Thyroid gland (tissue), 4 donors: ENCODE measurements at regions not wholly inside any gene's neighbourhood (a gene's known extent, or its start where the extent isn't known, plus 50 kb on each side); places are given as distances from the start of the nearest gene placed in this dataset.
"Not testable (repeated sequence)": the region's sequence is repeated elsewhere in the genome, so short reads cannot be mapped to it uniquely, and the experiment has no call there.

Experiments
- CTCF ChIP-seq, 6 experiments: fragments of 200-600 bp in 3 of 6; fragments of 450-650 bp in 3 of 6; sonication (generic) in 3 of 6; IDR thresholded peaks; one replicate each; pipeline ENCODE4 v1.5.1; 2016 to 2019; ENCODE audit warnings: antibody characterized with exemption in 6 of 6, mild to moderate bottlenecking in 2 of 6, inconsistent platforms in 1 of 6, moderate library complexity in 1 of 6
- POLR2A ChIP-seq, 2 donors: fragments of 450-650 bp; IDR thresholded peaks; one replicate each; pipeline ENCODE4 v1.6.1; 2017; ENCODE audit warnings: antibody characterized with exemption in 2 of 2, mild to moderate bottlenecking in 2 of 2, moderate library complexity in 1 of 2

GRCh38 chr1:219545756-219546155, 67.1 kb downstream of the ZC3H11B start:
- TF ChIP-seq CTCF, POLR2A (IDR thresholded peaks at IDR 0.05): not testable (repeated sequence)
